SH-SY5Y (cell line): ENCODE measurements at regions not wholly inside any gene's neighbourhood (a gene's known extent, or its start where the extent isn't known, plus 50 kb on each side); places are given as distances from the start of the nearest gene placed in this dataset.

Experiments
- GATA2 ChIP-seq: IDR thresholded peaks from 2 replicates; pipeline ENCODE4 v1.6.1; 2011; ENCODE audit warnings: mild to moderate bottlenecking, low read depth, low read length
- GATA3 ChIP-seq: IDR thresholded peaks from 2 replicates; pipeline ENCODE4 v1.6.1; 2011; ENCODE audit warnings: low read depth, mild to moderate bottlenecking, low read length, moderate library complexity

DNA sequence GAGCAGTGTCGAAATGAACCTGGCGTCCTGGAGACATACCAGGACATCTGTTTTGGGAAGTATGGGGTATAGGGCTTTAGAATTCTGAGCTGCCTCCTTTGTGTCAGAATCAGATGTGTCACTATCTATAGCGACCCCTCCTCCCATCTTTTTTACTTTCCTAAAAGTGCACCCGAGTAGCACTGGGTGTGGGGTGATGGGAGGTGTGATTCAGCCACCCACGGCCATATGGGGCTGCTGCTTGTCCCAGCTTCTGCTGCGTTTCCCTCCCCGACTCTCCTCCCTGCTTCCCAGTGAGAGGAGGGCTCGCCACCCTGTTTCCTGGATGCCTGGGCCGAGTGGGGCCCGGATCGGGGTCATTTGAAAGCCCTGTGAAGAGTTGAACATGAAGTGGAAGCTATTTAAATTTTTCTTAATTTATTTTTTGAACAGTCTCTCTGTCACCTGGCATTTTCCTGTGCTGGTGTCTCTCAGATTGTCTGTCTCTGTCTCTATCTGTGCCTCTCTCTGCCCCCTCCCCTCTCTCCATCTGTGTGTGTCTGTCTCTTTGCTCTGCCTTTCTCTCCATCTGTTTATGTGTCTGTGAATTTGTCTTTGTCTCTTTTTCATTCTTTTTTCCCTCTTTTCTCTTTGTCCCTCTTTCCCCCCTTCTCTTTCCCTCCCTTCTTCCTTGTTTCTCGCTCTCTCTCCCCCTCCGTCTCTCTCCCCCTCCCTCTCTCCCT lies 638.8 kb upstream of the EEF2KMT start:
- TF ChIP-seq GATA3: no peak
- TF ChIP-seq GATA2: no peak
